Keratinocyte (primary cell): ENCODE measurements at regions not wholly inside any gene's neighbourhood (a gene's known extent, or its start where the extent isn't known, plus 50 kb on each side); places are given as distances from the start of the nearest gene placed in this dataset.

Source experiments
- EZH2 ChIP-seq: IDR thresholded peaks from one replicate; pipeline ENCODE4 v1.6.1; 2012; ENCODE audit warnings: inconsistent platforms, mild to moderate bottlenecking, low read length, moderate library complexity
- TF ChIP-seq, protein P1 (sequence below), 3 experiments: IDR thresholded peaks in 1 of 3; conservative IDR thresholded peaks in 1 of 3; optimal IDR thresholded peaks in 1 of 3; 2 replicates in 2 of 3; 3 replicates in 1 of 3; pipeline versions ENCODE3 to v1.5.1; 2011; ENCODE audit warnings: low read length in 3 of 3, mild to moderate bottlenecking in 3 of 3, moderate library complexity in 2 of 3, control low read depth in 1 of 3, inconsistent platforms in 1 of 3; ENCODE audit not compliant: insufficient read depth in 2 of 3; ENCODE audit errors: extremely low read depth in 1 of 3

- TF ChIP-seq, protein P1, sequence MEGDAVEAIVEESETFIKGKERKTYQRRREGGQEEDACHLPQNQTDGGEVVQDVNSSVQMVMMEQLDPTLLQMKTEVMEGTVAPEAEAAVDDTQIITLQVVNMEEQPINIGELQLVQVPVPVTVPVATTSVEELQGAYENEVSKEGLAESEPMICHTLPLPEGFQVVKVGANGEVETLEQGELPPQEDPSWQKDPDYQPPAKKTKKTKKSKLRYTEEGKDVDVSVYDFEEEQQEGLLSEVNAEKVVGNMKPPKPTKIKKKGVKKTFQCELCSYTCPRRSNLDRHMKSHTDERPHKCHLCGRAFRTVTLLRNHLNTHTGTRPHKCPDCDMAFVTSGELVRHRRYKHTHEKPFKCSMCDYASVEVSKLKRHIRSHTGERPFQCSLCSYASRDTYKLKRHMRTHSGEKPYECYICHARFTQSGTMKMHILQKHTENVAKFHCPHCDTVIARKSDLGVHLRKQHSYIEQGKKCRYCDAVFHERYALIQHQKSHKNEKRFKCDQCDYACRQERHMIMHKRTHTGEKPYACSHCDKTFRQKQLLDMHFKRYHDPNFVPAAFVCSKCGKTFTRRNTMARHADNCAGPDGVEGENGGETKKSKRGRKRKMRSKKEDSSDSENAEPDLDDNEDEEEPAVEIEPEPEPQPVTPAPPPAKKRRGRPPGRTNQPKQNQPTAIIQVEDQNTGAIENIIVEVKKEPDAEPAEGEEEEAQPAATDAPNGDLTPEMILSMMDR (optimal IDR thresholded peaks at IDR 0.05 in 1 of 3, IDR thresholded peaks at IDR 0.05 in 1 of 3, conservative IDR thresholded peaks at IDR 0.05 in 1 of 3; ENCODE audit: extremely low read depth in 1 of 3, insufficient read depth in 2 of 3, low read length in 3 of 3), result no peak
- no peak for TF ChIP-seq EZH2
Observed at GRCh38 chr1:185376288-185376687, 59.2 kb upstream of the IVNS1ABP start.
